GM18861 (cell line): ENCODE measurements at regions not wholly inside any gene's neighbourhood (a gene's known extent, or its start where the extent isn't known, plus 50 kb on each side); places are given as distances from the start of the nearest gene placed in this dataset.
"Not testable (repeated sequence)": the region's sequence is repeated elsewhere in the genome, so short reads cannot be mapped to it uniquely, and the experiment has no call there.

Experiments
- ATAC-seq: cut with Tn5 transposase; IDR thresholded peaks from one replicate; pipeline ENCODE4 v1.9.1; 2021; ENCODE audit not compliant: unreplicated experiment

GRCh38 chr4:64216741-64217140 is 192.5 kb downstream of the TECRL start:
- ATAC-seq: no peak

DNA sequence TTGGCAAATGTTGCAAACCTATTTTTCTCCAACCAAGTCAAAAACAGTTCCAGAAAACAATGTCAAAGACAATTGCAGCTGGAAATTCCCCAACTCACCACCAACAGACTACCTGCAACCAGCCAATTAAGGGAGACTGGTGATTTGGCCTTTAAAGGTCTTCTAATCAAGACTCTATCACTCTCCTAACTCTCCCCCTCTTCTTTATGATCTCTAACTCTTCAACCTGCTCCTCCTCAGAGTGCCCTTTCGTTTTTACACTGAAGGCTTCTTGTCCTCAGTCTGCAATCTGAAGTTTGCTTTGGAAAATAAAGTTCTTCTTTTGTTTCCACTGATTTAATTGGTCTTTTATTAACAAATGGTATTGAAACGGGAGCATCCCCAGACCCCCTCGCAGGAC is 203.9 kb downstream of the TECRL start:
- no peak for ATAC-seq

GRCh38 chr4:64200001-64200555 is 209.2 kb downstream of the TECRL start:
- ATAC-seq: no peak

DNA sequence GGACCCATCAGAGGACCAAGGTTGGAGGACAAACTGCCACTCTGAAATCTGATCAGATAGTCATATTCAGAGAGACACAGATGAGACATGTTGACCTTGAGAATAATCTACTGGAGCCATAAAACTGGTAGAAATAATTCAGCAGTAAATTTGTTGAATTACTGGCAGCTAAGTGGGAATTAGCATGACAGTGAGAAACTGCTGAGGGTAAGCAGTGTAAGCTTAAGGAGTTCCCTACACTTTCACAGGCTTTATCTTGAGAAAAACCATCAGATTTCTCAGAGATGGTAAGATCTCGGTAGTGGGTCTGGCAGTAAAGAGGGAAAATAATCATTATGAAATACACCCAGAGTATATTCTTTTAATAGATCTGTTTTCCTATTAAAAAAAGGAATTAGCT is 213.7 kb downstream of the TECRL start:
- no peak for ATAC-seq

GRCh38 chr4:64192731-64193412 is 216.4 kb downstream of the TECRL start:
- ATAC-seq: no peak

DNA sequence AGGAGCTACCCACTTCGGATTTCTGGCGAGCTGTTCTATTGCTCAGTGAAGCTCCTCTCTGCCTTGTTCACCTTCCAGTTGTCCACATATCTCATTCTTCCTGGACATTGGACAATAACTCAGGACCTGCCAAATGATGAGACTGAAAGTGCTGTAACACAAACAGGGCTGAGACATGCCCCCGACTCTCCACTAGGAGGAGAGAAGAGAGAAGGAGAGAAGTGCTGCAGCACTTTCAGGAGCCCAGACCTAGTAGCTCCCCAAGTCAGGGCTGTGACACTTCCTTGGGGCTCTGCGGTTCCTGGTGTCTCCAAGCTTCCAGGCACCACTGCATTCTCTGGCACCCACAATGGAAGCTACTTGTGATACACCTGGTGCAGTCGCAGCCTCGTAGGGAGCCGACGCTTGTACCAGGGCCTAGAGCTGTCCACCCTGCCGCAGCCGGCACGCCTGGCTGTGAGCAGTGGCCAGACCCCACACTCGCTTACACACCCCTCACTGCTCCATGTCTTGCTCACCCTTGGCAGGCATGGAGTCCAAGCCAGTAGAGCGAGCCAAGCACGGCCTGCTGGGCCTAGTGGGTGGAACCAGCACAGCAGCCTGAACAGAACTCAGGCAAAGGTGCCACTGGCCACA is 234.9 kb downstream of the TECRL start:
- ATAC-seq: no peak

DNA sequence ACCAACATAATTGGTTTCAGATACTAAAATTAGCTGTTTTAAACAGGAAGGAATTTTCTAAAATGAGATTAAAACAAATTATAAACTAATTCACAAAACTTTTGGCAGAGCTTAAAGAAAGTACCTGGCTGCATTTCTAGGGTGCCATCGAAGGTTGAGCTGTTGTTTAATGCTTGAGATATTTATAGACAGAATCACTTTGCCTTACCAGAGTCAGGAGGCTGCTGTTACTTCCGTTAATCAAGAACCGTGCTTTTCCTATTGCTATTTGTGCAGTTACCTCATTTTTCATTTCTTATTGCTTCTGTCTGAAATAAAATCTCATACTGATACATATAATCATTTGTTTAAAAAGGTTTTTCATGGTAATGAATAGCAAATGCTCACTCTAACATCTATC is 242.9 kb downstream of the TECRL start:
- no peak for ATAC-seq

DNA sequence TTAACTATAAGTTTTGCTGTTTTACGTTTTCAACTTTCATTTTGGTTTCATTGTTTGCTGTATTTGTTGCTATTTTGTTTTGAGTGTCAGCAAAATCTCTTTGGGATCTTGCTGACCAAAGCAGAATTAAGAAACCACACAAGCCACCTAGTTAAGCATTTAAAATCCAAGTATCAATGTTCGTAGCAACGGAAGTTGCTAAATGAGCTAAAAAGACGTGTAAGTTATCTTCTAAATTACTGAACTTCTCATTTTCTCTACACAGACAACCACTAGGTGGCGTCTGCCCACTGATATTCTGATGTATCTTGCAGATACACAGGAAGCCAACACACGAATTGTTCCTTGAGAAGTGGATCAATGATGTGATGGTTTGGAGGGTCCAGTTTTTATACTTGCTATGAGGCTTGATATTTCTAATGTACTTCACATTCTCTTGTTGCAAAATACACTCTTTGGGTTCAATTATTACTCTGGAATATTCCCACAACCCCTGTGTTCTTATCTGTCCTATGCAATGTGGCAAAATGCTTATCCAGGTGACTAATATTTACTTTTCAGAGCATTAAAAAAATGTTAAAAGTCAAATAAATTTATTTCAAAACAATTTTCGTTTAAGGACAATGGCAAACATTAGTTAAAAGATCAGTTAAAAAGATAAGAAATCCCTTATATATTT is 250.5 kb downstream of the TECRL start:
- ATAC-seq: peak; percentile 95

- no peak for ATAC-seq
Measured at GRCh38 chr4:64157397-64157796, 251.9 kb downstream of the TECRL start.

DNA sequence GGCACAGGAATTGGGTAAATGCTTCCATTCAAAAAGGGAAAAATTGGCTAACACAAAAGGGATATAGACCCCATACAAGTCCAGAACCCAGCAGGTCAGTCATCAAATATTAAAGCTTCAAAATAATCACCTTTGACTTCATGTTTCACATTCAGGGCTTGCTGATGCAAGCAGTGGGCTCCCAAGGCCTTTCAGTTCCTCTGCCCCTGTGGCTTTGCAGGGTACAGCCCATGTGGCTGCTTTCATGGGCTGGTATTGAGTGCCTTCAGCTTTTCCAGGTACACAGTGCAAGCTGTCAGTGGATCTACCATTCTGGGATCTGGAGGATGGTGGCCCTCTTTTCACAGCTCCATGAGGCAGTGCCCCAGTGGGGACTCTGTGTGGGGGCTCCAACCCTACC is 253.0 kb downstream of the TECRL start:
- no peak for ATAC-seq

DNA sequence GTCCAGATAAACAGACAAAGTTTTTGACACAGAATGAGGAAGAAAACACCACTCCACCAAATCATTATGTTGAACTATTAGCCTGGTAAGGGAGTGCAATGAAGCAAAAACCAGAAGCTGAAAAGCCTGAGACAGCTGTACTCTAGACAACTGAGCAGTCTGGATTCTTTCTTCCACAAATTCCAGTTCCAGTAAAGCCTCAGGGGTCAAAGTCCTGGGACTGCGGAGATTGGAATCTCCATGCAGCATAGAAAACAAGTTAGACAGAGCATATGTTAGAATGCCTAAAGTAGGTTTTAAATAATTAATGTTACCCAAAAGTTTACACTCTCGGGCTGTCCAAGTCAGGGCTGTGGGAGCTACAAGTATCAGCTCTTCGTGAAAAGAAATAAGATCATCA is 263.2 kb downstream of the TECRL start:
- no peak for ATAC-seq

DNA sequence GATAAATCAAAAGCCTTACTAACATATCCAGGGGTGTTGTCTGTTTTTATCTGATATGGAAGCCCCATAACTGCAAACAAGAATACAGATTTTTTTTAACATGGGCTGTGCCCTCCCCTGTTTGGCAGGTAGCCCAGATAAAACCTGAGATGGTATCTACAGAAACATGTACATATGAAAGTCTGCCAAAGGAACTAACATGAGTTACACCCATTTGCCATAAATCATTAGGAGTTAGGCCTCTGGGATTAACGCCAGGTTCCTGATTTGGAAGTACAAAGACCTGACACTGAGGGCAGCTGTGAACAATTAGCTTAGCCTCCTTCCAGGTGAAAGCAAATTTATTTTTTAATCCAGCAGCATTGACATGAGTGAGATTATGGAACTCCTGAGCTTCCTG is 264.3 kb downstream of the TECRL start:
- ATAC-seq: no peak

DNA sequence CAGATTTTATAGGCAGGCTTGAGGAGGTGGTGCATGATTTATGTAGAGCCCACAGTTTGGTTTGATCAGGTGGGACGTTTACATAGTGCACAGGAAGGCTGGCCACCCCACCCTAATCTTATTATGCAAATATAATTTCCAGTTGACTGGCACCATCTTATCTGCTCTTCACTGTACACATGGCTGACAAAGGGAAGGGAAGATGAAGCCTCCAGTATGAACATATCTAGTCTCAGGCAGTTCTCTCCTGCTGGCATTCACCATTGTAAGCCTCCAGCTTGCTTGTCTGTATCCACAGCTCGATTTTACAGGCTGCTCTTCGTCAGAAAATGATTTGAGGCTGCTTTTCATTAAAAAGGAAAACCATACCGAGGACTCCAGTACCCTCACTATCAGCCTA is 278.3 kb downstream of the TECRL start:
- ATAC-seq: no peak

- no peak for ATAC-seq
Measured at GRCh38 chr4:64125354-64125753, 283.9 kb downstream of the TECRL start.

GRCh38 chr4:64121803-64122202 is 287.4 kb downstream of the TECRL start:
- ATAC-seq: no peak

- no peak for ATAC-seq
Measured at GRCh38 chr4:64105903-64106302, 303.3 kb downstream of the TECRL start.

DNA sequence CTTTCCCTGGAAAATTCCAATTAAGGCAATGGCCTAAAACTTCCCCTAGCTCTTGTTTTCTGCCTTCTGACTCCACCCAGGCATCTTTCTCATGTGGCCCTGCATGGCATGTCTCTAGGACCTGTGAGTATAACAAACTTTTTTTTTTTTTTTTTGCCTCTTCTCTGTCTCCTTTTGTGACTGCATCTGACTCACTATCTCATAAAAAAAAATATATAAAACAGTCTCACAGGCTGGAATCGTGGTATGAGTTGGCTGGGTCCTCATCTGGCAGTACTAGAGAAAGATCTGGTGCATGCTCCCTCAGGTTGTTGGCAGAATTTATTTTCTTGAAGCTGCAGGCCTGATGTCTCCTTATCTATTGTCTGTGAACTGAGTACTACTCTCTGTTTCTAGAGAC is 313.9 kb downstream of the TECRL start:
- no peak for ATAC-seq

GRCh38 chr4:64079316-64079715 is 329.9 kb downstream of the TECRL start:
- no peak for ATAC-seq

GRCh38 chr4:64068096-64068495 is 341.2 kb downstream of the TECRL start:
- ATAC-seq: no peak

DNA sequence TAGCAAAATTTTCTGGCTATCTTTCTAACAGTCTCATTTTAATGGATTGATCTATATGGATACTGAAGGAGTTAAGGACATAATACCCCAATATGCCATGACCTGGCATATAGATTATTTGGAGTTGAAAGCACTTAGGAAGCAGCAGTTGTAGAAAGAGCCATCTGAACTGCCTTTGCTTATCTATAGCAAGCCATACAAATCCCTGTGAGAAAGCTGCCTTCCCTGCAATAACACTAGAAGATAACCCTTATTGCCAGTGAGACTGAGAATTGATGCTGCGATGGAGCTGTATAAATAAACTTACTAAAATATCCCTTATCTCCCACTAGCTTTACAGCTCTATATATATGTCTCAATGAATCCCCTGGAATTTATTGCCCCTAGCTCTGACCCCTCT is 346.3 kb downstream of the TECRL start:
- ATAC-seq: no peak

DNA sequence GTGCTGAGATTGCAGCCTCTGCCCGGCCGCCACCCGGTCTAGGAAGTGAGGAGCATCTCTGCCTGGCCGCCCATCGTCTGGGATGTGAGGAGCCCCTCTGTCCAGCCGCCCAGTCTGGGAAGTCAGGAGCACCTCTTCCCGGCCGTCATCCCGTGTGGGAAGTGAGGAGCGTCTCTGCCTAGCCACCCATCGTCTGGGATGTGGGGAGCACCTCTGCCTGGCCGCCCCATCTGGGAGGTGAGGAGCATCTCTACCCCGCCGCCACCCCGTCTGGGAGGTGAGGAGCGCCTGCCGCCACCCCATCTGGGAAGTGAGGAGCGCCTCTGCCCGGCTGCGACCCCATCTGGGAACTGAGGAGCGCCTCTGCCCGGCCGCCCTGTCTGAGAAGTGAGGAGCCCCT is 372.2 kb downstream of the TECRL start:
- ATAC-seq: not testable (repeated sequence)

DNA sequence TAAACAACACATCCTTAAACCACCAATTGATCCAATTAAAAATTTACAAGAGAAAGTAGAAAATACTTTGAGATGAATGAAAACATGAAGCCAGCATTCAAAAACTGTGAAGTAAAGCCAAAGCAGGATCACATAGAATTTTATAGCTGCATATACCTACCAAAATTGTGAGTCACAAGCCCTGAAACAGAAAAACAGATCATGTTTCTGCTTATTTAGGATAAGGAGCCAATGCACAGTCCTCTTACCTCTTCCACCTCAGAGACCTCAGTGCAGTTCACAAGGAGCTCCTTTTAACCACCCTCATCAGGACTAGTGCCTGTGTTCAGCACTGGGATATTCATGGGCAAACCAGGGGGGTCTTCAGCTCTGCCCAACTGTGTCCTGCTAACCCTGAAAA is 386.7 kb downstream of the TECRL start:
- no peak for ATAC-seq
